OCI-LY3 (cell line): ENCODE measurements at regions not wholly inside any gene's neighbourhood (a gene's known extent, or its start where the extent isn't known, plus 50 kb on each side); places are given as distances from the start of the nearest gene placed in this dataset.
A peak's percentile ranks its signal among the peaks of the same experiment; 100 is the strongest.

Source experiments
- H2AFZ ChIP-seq: fragments of 200-600, 300-600 bp; shearing (Covaris generic); 2 replicates; pipeline ENCODE4 v1.6.0; 2014; ENCODE audit warnings: antibody characterized with exemption, low read depth, low read length
- H3K27ac ChIP-seq: fragments of 200-600, 300-600 bp; sonication (generic); 2 replicates; pipeline ENCODE4 v1.5.1; 2014; ENCODE audit warnings: mild to moderate bottlenecking, low read length, moderate library complexity, mixed read lengths
- H3K27me3 ChIP-seq: fragments of 200-600, 300-600 bp; sonication (generic); 2 replicates; pipeline ENCODE4 v1.6.1; 2014; ENCODE audit warnings: low read depth, low read length, mixed read lengths
- H3K36me3 ChIP-seq: fragments of 200-600, 300-600 bp; sonication (generic); replicated peaks from 2 replicates; pipeline ENCODE3; 2014; ENCODE audit warnings: low read depth, low read length, mixed read lengths
- H3K4me1 ChIP-seq: fragments of 300-600, 200-600 bp; sonication (generic); 2 replicates; pipeline ENCODE4 v1.6.1; 2014; ENCODE audit warnings: low read length, mixed read lengths
- H3K4me2 ChIP-seq: fragments of 200-600, 300-600 bp; sonication (generic); 2 replicates; pipeline ENCODE4 v1.6.1; 2014; ENCODE audit warnings: low read length, mixed read lengths
- H3K4me3 ChIP-seq: fragments of 300-600, 200-600 bp; sonication (generic); 2 replicates; pipeline ENCODE4 v1.5.1; 2014; ENCODE audit warnings: antibody characterized with exemption, mild to moderate bottlenecking, low read length, moderate library complexity
- H3K79me2 ChIP-seq: fragments of 300-600, 200-600 bp; shearing (Covaris generic); 2 replicates; pipeline ENCODE4 v1.6.1; 2014; ENCODE audit warnings: mild to moderate bottlenecking, low read length, mixed read lengths
- H3K9ac ChIP-seq: fragments of 300-600, 200-600 bp; shearing (Covaris generic); 2 replicates; pipeline ENCODE4 v1.6.0; 2014; ENCODE audit warnings: mild to moderate bottlenecking, low read length, moderate library complexity
- H3K9me3 ChIP-seq: fragments of 200-600, 300-600 bp; shearing (Covaris generic); 2 replicates; pipeline ENCODE4 v1.6.1; 2014; ENCODE audit warnings: low read length, mixed read lengths; ENCODE audit not compliant: insufficient read depth
- H4K20me1 ChIP-seq: fragments of 200-600, 300-600 bp; sonication (generic); 2 replicates; pipeline ENCODE4 v1.6.1; 2016; ENCODE audit warnings: low read length, mixed read lengths; ENCODE audit not compliant: insufficient read depth
- EZH2phosphoT487 ChIP-seq: fragments of 200-600 bp; shearing (Covaris generic); IDR thresholded peaks from 2 replicates; pipeline ENCODE4 v1.6.1; 2018; ENCODE audit warnings: antibody characterized with exemption, mixed run types, low read depth
- TF ChIP-seq, protein P1 (sequence below): fragments of 200-600, 300-600 bp; sonication (generic); IDR thresholded peaks from 2 replicates; pipeline ENCODE4 v1.5.1; 2014; ENCODE audit warnings: antibody characterized with exemption, low read length, low read depth

DNA sequence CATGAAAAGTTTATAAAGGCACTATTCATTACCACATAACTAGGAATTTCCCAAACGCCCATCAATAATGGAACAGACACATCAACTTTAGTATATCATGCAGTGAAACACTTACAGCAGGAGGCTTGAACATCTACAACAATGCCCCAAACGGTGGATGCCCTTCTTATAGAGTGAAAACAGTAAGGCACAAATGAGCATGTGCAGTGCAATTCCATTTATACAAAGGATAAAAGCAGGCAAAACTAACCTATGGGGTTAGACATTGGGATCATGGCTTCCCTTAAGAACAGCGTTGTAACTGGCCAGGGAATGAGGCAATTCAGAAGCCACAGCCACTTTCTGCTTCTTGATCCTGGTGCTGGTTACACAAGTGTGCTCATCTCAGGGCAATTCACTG is 1363.0 kb downstream of the TBC1D22A start:
- no peaks in the 10 kb centered on the region for H3K36me3 ChIP-seq
- no peak overlapping the region for H2AFZ ChIP-seq
- H3K4me2 ChIP-seq = no peak overlapping the region
- no peak overlapping the region for H3K27ac ChIP-seq
- H4K20me1 ChIP-seq = no peaks in the 10 kb centered on the region
- no peak overlapping the region for H3K4me3 ChIP-seq
- H3K27me3 ChIP-seq = no peaks in the 10 kb centered on the region
- peaks cover 6% of the 10 kb centered on the region for H3K4me1 ChIP-seq
- no peaks in the 10 kb centered on the region for H3K9me3 ChIP-seq
- TF ChIP-seq, protein P1, sequence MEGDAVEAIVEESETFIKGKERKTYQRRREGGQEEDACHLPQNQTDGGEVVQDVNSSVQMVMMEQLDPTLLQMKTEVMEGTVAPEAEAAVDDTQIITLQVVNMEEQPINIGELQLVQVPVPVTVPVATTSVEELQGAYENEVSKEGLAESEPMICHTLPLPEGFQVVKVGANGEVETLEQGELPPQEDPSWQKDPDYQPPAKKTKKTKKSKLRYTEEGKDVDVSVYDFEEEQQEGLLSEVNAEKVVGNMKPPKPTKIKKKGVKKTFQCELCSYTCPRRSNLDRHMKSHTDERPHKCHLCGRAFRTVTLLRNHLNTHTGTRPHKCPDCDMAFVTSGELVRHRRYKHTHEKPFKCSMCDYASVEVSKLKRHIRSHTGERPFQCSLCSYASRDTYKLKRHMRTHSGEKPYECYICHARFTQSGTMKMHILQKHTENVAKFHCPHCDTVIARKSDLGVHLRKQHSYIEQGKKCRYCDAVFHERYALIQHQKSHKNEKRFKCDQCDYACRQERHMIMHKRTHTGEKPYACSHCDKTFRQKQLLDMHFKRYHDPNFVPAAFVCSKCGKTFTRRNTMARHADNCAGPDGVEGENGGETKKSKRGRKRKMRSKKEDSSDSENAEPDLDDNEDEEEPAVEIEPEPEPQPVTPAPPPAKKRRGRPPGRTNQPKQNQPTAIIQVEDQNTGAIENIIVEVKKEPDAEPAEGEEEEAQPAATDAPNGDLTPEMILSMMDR = no peak
- no peak for TF ChIP-seq EZH2phosphoT487
- no peak overlapping the region for H3K9ac ChIP-seq
- no peaks in the 10 kb centered on the region for H3K79me2 ChIP-seq

DNA sequence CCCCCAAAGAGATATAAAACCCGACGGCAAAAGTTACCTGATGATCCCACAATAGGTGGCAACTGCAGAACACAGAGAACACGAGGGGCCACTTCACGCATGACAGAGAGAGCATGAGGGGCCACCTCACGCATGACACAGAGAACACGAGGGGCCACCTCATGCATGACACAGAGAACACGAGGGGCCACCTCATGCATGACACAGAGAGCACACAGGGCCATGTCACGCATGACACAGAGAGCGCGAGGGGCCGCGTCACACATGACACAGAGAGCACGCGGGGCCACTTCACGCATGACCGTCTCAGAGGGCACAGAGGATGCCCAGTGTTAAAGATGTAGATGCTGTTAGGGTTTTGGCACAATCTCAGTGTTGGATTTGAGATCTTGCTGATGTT is 1359.5 kb downstream of the TBC1D22A start:
- Histone ChIP-seq H3K27me3 (no peaks in the 10 kb centered on the region), H3K9me3 (no peaks in the 10 kb centered on the region)

DNA sequence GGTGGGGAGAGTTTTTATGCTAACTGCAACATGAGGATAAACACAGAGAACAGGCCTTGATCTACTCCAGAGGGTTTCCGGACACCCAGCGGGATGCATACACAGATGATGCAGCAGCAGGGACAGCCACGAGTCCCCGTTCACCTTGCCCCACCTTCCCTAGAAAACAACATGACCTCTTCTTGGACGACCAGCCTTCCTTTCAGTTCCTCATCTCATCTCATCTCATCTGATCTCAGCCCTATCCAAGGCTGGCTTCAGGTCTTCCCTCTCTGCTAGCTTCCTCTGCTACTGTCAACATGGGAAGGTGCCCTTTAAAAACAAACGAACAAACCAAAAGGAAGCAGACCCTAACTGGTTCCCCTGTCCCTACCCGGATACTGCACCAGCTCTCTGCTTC is 1356.2 kb downstream of the TBC1D22A start:
- peak overlapping the region; percentile 60 for H3K4me2 ChIP-seq
- H3K4me3 ChIP-seq = peak overlapping the region; percentile 20; the same call in 1 of the 2 replicates
- peaks cover 22% of the 10 kb centered on the region for H3K4me1 ChIP-seq
- H4K20me1 ChIP-seq = no peaks in the 10 kb centered on the region
- no peak overlapping the region for H3K9ac ChIP-seq
- H3K27ac ChIP-seq = no peak overlapping the region
- no peaks in the 10 kb centered on the region for H3K27me3 ChIP-seq
- no peak for TF ChIP-seq EZH2phosphoT487
- TF ChIP-seq, protein P1 = no peak
- H2AFZ ChIP-seq = peak overlapping the region; percentile 16; the same call in 1 of the 2 replicates
- no peaks in the 10 kb centered on the region for H3K79me2 ChIP-seq
- no peaks in the 10 kb centered on the region for H3K9me3 ChIP-seq
- peaks cover 2% of the 10 kb centered on the region for H3K36me3 ChIP-seq

More for the DNA sequence above, 1359.5 kb downstream of the TBC1D22A start:
- H4K20me1 ChIP-seq = no peaks in the 10 kb centered on the region
- H3K4me1 ChIP-seq = peaks cover 18% of the 10 kb centered on the region
- TF ChIP-seq, protein P1 = no peak
- no peak for TF ChIP-seq EZH2phosphoT487
- no peaks in the 10 kb centered on the region for H3K79me2 ChIP-seq
- H3K27ac ChIP-seq = no peak overlapping the region
- H3K4me3 ChIP-seq = no peak overlapping the region
- no peak overlapping the region for H3K4me2 ChIP-seq
- H2AFZ ChIP-seq = no peak overlapping the region
- H3K9ac ChIP-seq = no peak overlapping the region
- H3K36me3 ChIP-seq = no peaks in the 10 kb centered on the region

GRCh38 chr22:48116871-48117270 is 1354.4 kb downstream of the TBC1D22A start:
- Histone ChIP-seq H3K4me3 (no peak overlapping the region), H3K4me2 (no peak overlapping the region), H3K4me1 (peaks cover 29% of the 10 kb centered on the region), H3K27ac (no peak overlapping the region), H2AFZ (no peak overlapping the region), H3K36me3 (peaks cover 11% of the 10 kb centered on the region), H3K79me2 (no peaks in the 10 kb centered on the region), H4K20me1 (no peaks in the 10 kb centered on the region), H3K27me3 (no peaks in the 10 kb centered on the region), H3K9me3 (peaks cover 12% of the 10 kb centered on the region), H3K9ac (no peak overlapping the region)
- TF ChIP-seq, protein P1 = no peak
- TF ChIP-seq EZH2phosphoT487 = no peak
